ENCODE measurements at regions not wholly inside any gene's neighbourhood (a gene's known extent, or its start where the extent isn't known, plus 50 kb on each side); places are given as distances from the start of the nearest gene placed in this dataset. TPM values are rescaled to one million over a fixed set of nuclear protein-coding genes. Genes with fewer than 3 reads are reported as not detected.
"Not testable (repeated sequence)": the region's sequence is repeated elsewhere in the genome, so short reads cannot be mapped to it uniquely, and the experiment has no call there.

- H3K27ac ChIP-seq (ENCODE audit: control insufficient read depth, insufficient read depth); FAIRE-seq; H3K4me2 ChIP-seq (ENCODE audit: control insufficient read depth, insufficient read depth); CTCF ChIA-PET; BruUV-seq (replicated peaks); H3K9ac ChIP-seq (ENCODE audit: control insufficient read depth, insufficient read depth, low read length); H4K20me1 ChIP-seq (ENCODE audit: control insufficient read depth, insufficient read depth); DNase-seq (ENCODE audit: low read depth, low spot score); H3K4me1 ChIP-seq (ENCODE audit: control insufficient read depth, insufficient read depth, low read length); intact Hi-C loops (cut with micrococcal nuclease; ENCODE audit: unreplicated experiment); H3K4me3 ChIP-seq; H3K79me2 ChIP-seq (ENCODE audit: control insufficient read depth, insufficient read depth, low read length); H2AFZ ChIP-seq (ENCODE audit: control insufficient read depth, low read depth, low read length); in situ Hi-C loops (cut with MboI); ATAC-seq; H3K9me3 ChIP-seq (replicated peaks; ENCODE audit: control insufficient read depth, insufficient read depth, low read length); H3K36me3 ChIP-seq (ENCODE audit: control insufficient read depth in 2 of 2, insufficient read depth in 2 of 2, low read length in 1 of 2); RAD21 ChIA-PET (ENCODE audit: unreplicated experiment); H3K27me3 ChIP-seq (replicated peaks in 1 of 2; ENCODE audit: control insufficient read depth in 2 of 2, insufficient read depth in 2 of 2, low read length in 1 of 2); POLR2A ChIA-PET; SMC1A ChIA-PET (ENCODE audit: uncharacterized antibody, unreplicated experiment): not testable (repeated sequence)
- whole genome bisulfite sequencing (ENCODE audit: insufficient coverage, insufficient replicate concordance, low lambda C conversion rate, missing lambda C conversion rate), result 45% methylated on average over 8 of the region's 9 CpGs
Observed at GRCh38 chr17:30578015-30578717, 101.0 kb downstream of the GOSR1 start.

Small RNA genes lying in the stretch of these regions (small RNA-seq; reads per million reads assigned to genes)
- gene AC005562.1 (not detected), gene AC127024.7 (not detected), gene RN7SL316P (not detected)

All from GM12878 (cell line).